WTC11 (cell line): ENCODE measurements at regions not wholly inside any gene's neighbourhood (a gene's known extent, or its start where the extent isn't known, plus 50 kb on each side); places are given as distances from the start of the nearest gene placed in this dataset.

Experiments used
- ATAC-seq: fragments of 200-7000 bp; cut with Tn5 transposase; 2 replicates; pipeline ENCODE4 v1.10.0; 2021; ENCODE audit warnings: mild to moderate bottlenecking, moderate library complexity
- CTCF ChIA-PET: fragments of 300-600 bp; sonication (Branson Sonifier 250); formaldehyde crosslinking; loops from one replicate; lab custom pipeline; 2021; ENCODE audit warnings: antibody characterized with exemption; lab: Charles Lee
- POLR2A ChIA-PET: fragments of 350-600 bp; sonication (Branson Sonifier 250); formaldehyde crosslinking; loops from one replicate; lab custom pipeline; 2021; ENCODE audit warnings: antibody characterized with exemption; lab: Charles Lee
- DNase-seq: peaks from one replicate; pipeline ENCODE4 v3.0.0; 2021; ENCODE audit warnings: low spot score
- H3K27ac Mint-ChIP-seq: 2 replicates; pipeline ENCODE4 v1.8.0; 2021; ENCODE audit warnings: mixed read lengths
- H3K27me3 Mint-ChIP-seq: 2 replicates; pipeline ENCODE4 v1.8.0; 2021; ENCODE audit warnings: low read depth, mild to moderate bottlenecking, moderate library complexity, mixed read lengths
- H3K36me3 Mint-ChIP-seq: 2 replicates; pipeline ENCODE4 v1.8.0; 2021; ENCODE audit warnings: mixed read lengths
- H3K4me1 Mint-ChIP-seq: 2 replicates; pipeline ENCODE4 v1.8.0; 2022; ENCODE audit warnings: mixed read lengths
- H3K4me3 Mint-ChIP-seq: 2 replicates; pipeline ENCODE4 v1.8.0; 2021; ENCODE audit warnings: mild to moderate bottlenecking, moderate library complexity, mixed read lengths
- H3K9me3 Mint-ChIP-seq: 2 replicates; pipeline ENCODE4 v1.8.0; 2021; ENCODE audit warnings: mixed read lengths
- AFF4 ChIP-seq: sonication (generic); formaldehyde crosslinking; IDR thresholded peaks from 2 replicates; pipeline ENCODE4 v1.8.1; 2023; ENCODE audit warnings: mild to moderate bottlenecking, missing genetic modification reagents, borderline replicate concordance
- ATF1 ChIP-seq: sonication (generic); formaldehyde crosslinking; IDR thresholded peaks from 2 replicates; pipeline ENCODE4 v1.8.1; 2023; ENCODE audit warnings: mild to moderate bottlenecking, moderate library complexity, missing genetic modification reagents
- ATF2 ChIP-seq: sonication (generic); formaldehyde crosslinking; IDR thresholded peaks from 2 replicates; pipeline ENCODE4 v1.8.1; 2022; ENCODE audit warnings: low read depth, missing genetic modification reagents, borderline replicate concordance
- E2F4 ChIP-seq: sonication (generic); formaldehyde crosslinking; IDR thresholded peaks from 2 replicates; pipeline ENCODE4 v1.8.1; 2022; ENCODE audit warnings: low read depth, mild to moderate bottlenecking, moderate library complexity, missing genetic modification reagents, borderline replicate concordance
- EMX1 ChIP-seq: fragments of 250-450 bp; sonication (Bioruptor Pico); IDR thresholded peaks from 2 replicates; pipeline ENCODE4 v1.8.0; 2021; ENCODE audit warnings: mild to moderate bottlenecking
- FOXP1 ChIP-seq: sonication (generic); formaldehyde crosslinking; IDR thresholded peaks from 2 replicates; pipeline ENCODE4 v1.8.0; 2022; ENCODE audit warnings: missing genetic modification reagents, mild to moderate bottlenecking, moderate library complexity, borderline replicate concordance
- GTF2I ChIP-seq: fragments of 250-450 bp; sonication (Bioruptor Pico); conservative IDR thresholded peaks from 2 replicates; pipeline ENCODE4 v1.4.0; 2021; ENCODE audit warnings: mild to moderate bottlenecking
- MXD4 ChIP-seq: fragments of 250-450 bp; sonication (Bioruptor Pico); IDR thresholded peaks from 2 replicates; pipeline ENCODE4 v1.8.0; 2021; ENCODE audit warnings: mild to moderate bottlenecking, moderate library complexity, borderline replicate concordance
- PREB ChIP-seq: sonication (generic); formaldehyde crosslinking; IDR thresholded peaks from 2 replicates; pipeline ENCODE4 v1.8.1; 2022; ENCODE audit warnings: mild to moderate bottlenecking, missing genetic modification reagents, moderate library complexity, borderline replicate concordance
- TEAD4 ChIP-seq: sonication (generic); formaldehyde crosslinking; IDR thresholded peaks from 2 replicates; pipeline ENCODE4 v1.8.0; 2022; ENCODE audit warnings: mild to moderate bottlenecking, missing genetic modification reagents
- ZNF281 ChIP-seq: sonication (generic); formaldehyde crosslinking; IDR thresholded peaks from 2 replicates; pipeline ENCODE4 v1.8.0; 2023; ENCODE audit warnings: mild to moderate bottlenecking, missing genetic modification reagents
- ZNF425 ChIP-seq: fragments of 250-450 bp; sonication (Bioruptor Pico); conservative IDR thresholded peaks from 2 replicates; pipeline ENCODE4 v1.9.0; 2021; ENCODE audit warnings: mild to moderate bottlenecking

DNA sequence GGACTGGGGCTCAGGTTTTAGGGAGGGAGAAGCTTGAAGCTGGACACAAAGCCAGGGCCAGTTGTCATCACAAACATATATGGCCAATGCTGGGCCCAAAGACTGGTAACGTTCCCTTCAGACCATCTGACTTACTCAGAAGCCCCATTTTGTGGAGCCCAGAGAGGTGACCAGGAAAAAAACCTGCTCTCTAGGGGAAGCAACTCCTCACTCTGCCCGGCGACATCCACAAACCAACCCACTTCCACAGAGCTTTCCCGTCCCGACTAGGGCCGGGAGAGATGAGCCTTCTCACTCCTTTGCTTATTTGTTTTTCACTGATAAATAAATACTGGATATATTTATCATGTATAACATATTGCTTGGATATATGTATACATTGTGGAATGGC, 180.9 kb upstream of the RTL1 start (continued):
- no peak for TF ChIP-seq E2F4
- TF ChIP-seq ATF2 (CRISPR knock-in tag), result no peak
- no peak for TF ChIP-seq EMX1 (CRISPR knock-in tag)
- TF ChIP-seq TEAD4 (CRISPR knock-in tag), result no peak
- TF ChIP-seq MXD4 (CRISPR knock-in tag), result no peak

DNA sequence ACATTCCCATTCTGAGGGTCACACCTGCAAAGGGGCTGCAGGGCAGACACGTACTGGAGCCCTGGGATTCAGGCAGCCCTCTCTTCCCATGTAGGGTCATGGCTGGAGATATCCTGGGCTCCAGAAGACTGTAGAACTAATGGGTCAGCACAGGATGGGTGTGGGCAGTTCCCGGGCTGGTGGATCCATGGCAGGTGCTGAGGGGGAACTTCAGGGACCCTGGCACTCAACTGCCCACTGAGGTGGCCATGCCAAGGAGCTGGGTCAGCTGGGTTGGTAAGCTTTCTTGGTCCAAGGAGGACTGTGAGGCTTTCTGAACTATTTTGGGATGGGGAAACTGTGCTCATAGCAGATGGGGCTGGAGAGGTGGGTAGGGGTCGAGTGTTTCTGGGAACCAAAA, 183.4 kb upstream of the RTL1 start:
- Mint-ChIP-seq H3K4me3 (no peak overlapping the region), H3K4me1 (no peaks in the 10 kb centered on the region), H3K27me3 (peaks cover 5% of the 10 kb centered on the region), H3K9me3 (no peaks in the 10 kb centered on the region), H3K36me3 (no peaks in the 10 kb centered on the region)
- POLR2A ChIA-PET, result no interaction called here
- no peak for ATAC-seq
- CTCF ChIA-PET, result no interaction called here
- TF ChIP-seq ZNF281 (CRISPR knock-in tag), result no peak
- no peak for TF ChIP-seq PREB
- TF ChIP-seq FOXP1 (CRISPR knock-in tag), result no peak
- TF ChIP-seq EMX1 (CRISPR knock-in tag), result no peak
- no peak for TF ChIP-seq GTF2I (CRISPR knock-in tag)
- no peak for TF ChIP-seq AFF4 (CRISPR knock-in tag)
- no peak for TF ChIP-seq ZNF425
- no peak for TF ChIP-seq ATF1 (CRISPR knock-in tag)
- TF ChIP-seq, all 79 proteins: peak for 0
- no peak for DNase-seq
- H3K27ac Mint-ChIP-seq, result no peak overlapping the region
